Bronchial epithelial cell (primary cell): ENCODE measurements at regions not wholly inside any gene's neighbourhood (a gene's known extent, or its start where the extent isn't known, plus 50 kb on each side); places are given as distances from the start of the nearest gene placed in this dataset.

Source experiments
- DNase-seq: peaks from one replicate; pipeline ENCODE4 v3.0.0-alpha.2; 2010; ENCODE audit warnings: low read depth
- FAIRE-seq: peaks from 2 replicates; lab custom pipeline; 2011; peaks lifted over from hg19 to GRCh38; lab: Jason Lieb, UNC
- H3K27me3 ChIP-seq: 2 replicates; pipeline ENCODE4 v1.5.1; 2011; ENCODE audit warnings: low read length; ENCODE audit not compliant: control insufficient read depth, insufficient read depth
- H3K36me3 ChIP-seq: 2 replicates; pipeline ENCODE4 v1.5.1; 2011; ENCODE audit warnings: low read length; ENCODE audit not compliant: control insufficient read depth, insufficient read depth
- H3K4me3 ChIP-seq: 2 replicates; pipeline ENCODE4 v1.5.1; 2011; ENCODE audit warnings: mild to moderate bottlenecking, low read depth, low read length, control low read depth
- CTCF ChIP-seq: IDR thresholded peaks from 2 replicates; pipeline ENCODE4 v1.5.1; 2011; ENCODE audit warnings: mild to moderate bottlenecking, moderate library complexity, low read length, control low read depth, inconsistent platforms; ENCODE audit not compliant: insufficient read depth, severe bottlenecking

- no peak for TF ChIP-seq CTCF
Measured at GRCh38 chr12:68452078-68452715, 120.0 kb upstream of the MDM1 start.

GRCh38 chr12:68453278-68453677 is 121.1 kb upstream of the MDM1 start:
- Histone ChIP-seq H3K27me3 (no peaks in the 10 kb centered on the region), H3K4me3 (no peak overlapping the region), H3K36me3 (no peaks in the 10 kb centered on the region)
- no peak for DNase-seq
- TF ChIP-seq CTCF, result no peak
- FAIRE-seq, result no peak

More at GRCh38 chr12:68452078-68452715, 120.0 kb upstream of the MDM1 start:
- no peaks in the 10 kb centered on the region for H3K27me3 ChIP-seq
- FAIRE-seq (no peak), DNase-seq (no peak)
- no peaks in the 10 kb centered on the region for H3K36me3 ChIP-seq
- no peak overlapping the region for H3K4me3 ChIP-seq

GRCh38 chr12:68453876-68454275 is 121.7 kb upstream of the MDM1 start:
- FAIRE-seq (no peak), DNase-seq (no peak)
- Histone ChIP-seq H3K27me3 (no peaks in the 10 kb centered on the region), H3K4me3 (no peak overlapping the region), H3K36me3 (no peaks in the 10 kb centered on the region)
- TF ChIP-seq CTCF, result no peak

GRCh38 chr12:68454892-68455291 is 122.7 kb upstream of the MDM1 start:
- no peak overlapping the region for H3K4me3 ChIP-seq
- DNase-seq (no peak), FAIRE-seq (no peak)
- no peak for TF ChIP-seq CTCF
- no peaks in the 10 kb centered on the region for H3K27me3 ChIP-seq
- no peaks in the 10 kb centered on the region for H3K36me3 ChIP-seq

- H3K27me3 ChIP-seq, result no peaks in the 10 kb centered on the region
- H3K36me3 ChIP-seq, result no peaks in the 10 kb centered on the region
- H3K4me3 ChIP-seq, result no peak overlapping the region
- TF ChIP-seq CTCF, result no peak
- FAIRE-seq, result no peak
- DNase-seq, result no peak
Measured at GRCh38 chr12:68455691-68456345, 123.7 kb upstream of the MDM1 start.

- FAIRE-seq (no peak), DNase-seq (no peak)
- no peak for TF ChIP-seq CTCF
- H3K36me3 ChIP-seq, result no peaks in the 10 kb centered on the region
- no peaks in the 10 kb centered on the region for H3K27me3 ChIP-seq
- H3K4me3 ChIP-seq, result no peak overlapping the region
Measured at GRCh38 chr12:68458866-68459265, 126.7 kb upstream of the MDM1 start.
